ENCODE measurements at regions not wholly inside any gene's neighbourhood (a gene's known extent, or its start where the extent isn't known, plus 50 kb on each side); places are given as distances from the start of the nearest gene placed in this dataset.

DNA sequence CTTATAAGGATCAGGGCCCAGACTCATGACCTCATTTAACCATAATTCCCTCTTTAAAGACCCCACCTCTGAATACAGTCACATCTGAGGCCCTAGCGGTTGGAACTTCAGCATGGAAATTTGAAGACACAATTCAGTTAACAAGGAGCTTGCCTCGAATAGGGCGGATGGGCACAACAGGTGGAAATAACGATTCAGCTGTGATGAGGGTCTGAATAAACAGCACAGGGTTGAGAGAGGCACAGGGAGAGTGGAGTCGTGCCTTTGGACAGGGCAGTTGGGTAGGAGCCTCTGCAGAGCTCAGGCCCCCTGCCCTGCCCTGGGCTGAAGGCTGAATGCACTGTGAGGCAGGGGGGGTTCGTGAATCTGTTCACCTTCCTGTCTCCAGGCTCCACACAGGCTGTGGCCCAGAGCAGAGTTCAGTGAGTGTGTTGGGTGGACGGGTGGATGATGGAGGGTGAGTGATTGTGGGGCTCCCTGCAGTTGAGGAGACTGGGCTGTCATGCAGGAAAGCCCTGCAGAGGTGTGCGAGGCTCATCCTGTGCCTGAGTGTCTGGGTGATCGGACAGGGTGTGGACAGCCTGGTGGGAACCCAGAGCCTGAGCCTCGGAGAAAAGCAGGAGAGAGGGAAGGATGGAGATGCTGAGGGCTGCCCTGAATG lies 243.1 kb downstream of the FOXD2 start:
- TF ChIP-seq POLR2A (IDR thresholded peaks at IDR 0.05; ENCODE audit: low read depth, low read length) (no peak), POLR2AphosphoS5 (IDR thresholded peaks at IDR 0.05; ENCODE audit: low read depth, low read length) (no peak), SPI1 (IDR thresholded peaks at IDR 0.05; ENCODE audit: low read depth, low read length) (no peak), TAF1 (IDR thresholded peaks at IDR 0.05; ENCODE audit: low read depth, low read length) (no peak)

All from GM12891 (cell line).